ENCODE measurements at regions not wholly inside any gene's neighbourhood (a gene's known extent, or its start where the extent isn't known, plus 50 kb on each side); places are given as distances from the start of the nearest gene placed in this dataset.
"Not testable (repeated sequence)": the region's sequence is repeated elsewhere in the genome, so short reads cannot be mapped to it uniquely, and the experiment has no call there.

GRCh38 chr10:124324451-124324850 is 94.3 kb downstream of the OAT start:
- no peak for DNase-seq

GRCh38 chr10:124323806-124324205 is 94.9 kb downstream of the OAT start:
- DNase-seq = peak; percentile 17

- DNase-seq = no peak
These were observed 95.5 kb downstream of the OAT start for GRCh38 chr10:124323111-124323725.

- peak; percentile 18 for DNase-seq
These were observed 96.3 kb downstream of the OAT start for GRCh38 chr10:124322191-124322980.

- peak; percentile 9 for DNase-seq
These were observed 97.2 kb downstream of the OAT start for GRCh38 chr10:124321433-124322089.

- DNase-seq = peak; percentile 12
These were observed 97.8 kb downstream of the OAT start for GRCh38 chr10:124320778-124321432.

DNA sequence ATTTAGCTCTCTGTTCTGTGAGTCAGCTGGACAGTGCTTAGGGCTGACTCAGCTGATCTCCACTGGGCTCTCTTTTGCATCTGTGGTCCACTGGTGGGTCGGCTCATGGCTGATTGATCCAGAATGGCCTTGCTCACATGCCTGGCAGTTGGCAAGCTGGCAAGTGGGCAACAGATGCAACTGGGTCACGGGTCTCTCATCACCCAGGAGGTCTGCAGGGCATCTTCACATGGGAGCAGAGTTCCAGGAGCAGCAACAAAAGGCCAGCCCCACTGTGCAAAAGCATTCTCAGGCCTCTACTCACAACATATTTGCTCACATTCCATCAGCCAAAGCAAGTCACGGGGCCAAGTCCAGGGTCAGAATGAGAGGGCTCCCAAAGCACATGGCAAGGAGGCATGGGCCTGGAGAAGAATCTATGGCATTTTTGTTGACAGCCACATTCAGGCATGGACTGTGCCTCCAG is 98.8 kb downstream of the OAT start:
- no peak for DNase-seq

DNA sequence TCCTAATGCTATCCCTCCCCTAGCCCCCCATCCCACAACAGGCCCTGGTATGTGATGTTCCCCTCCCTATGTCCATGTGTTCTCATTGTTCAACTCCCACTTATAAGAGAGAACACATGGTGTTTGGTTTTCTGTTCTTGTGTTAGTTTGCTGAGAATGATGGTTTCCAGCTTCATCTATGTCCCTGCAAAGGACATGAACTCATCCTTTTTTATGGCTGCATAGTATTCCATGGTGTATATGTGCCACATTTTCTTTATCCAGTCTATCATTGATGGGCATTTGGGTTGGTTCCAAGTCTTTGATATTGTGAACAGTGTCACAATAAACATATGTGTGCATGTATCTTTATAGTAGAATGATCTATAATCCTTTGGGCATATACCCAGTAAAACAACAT is 99.2 kb downstream of the OAT start:
- DNase-seq = not testable (repeated sequence)

DNA sequence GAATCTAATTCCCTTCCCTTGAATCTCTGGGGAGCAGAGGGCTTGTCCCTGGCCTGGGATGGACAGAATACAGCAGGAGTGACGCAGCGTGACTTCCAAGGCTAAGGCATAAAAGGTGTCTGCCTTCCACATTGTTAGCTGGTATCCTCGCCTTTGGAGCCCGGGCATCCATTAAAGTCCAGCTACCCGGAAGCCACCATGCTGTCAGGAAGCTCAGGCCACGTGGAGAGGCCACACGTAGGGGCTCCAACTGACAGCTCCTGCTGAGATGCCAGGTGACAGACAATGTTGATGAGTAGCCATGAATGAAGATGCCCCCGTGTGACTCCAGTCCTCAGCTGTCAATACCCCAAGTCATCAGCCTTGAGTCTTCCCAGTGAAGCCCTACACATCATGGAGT is 99.9 kb downstream of the OAT start:
- DNase-seq = no peak

GRCh38 chr10:124318076-124318475 is 100.6 kb downstream of the OAT start:
- DNase-seq = no peak

- DNase-seq = no peak
These were observed 102.4 kb downstream of the OAT start for GRCh38 chr10:124316326-124316725.

DNA sequence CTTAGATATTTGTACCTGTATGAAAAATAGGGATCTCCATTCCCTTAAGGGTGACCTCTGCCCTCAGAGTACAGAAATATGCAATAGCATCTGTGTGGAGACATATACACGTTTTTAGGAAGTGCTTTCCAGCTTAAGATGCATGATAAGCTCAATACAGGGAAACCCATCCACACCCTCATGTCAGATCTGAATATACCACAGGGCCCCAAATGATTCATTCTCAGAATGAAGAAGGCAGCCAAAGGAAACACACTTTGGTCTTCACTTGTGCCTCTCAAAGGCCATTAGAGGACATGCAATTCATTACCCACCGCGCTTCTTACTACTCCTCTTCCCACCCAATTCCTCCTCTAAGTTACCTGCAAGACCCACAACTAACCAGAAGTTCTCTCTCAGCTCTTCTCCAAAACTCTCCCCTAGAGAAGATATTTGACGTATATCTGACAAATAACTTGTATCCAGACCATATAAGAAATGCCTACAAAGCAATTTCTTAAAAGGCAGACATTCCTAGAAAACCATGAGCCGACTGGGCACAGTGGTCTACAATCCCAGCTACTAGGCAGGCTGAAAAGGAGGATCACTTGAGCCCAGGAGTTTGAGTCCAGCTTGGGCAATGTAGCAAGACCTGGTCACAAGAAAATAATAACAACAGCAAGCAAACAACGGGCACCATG is 103.0 kb downstream of the OAT start:
- DNase-seq = no peak

DNA sequence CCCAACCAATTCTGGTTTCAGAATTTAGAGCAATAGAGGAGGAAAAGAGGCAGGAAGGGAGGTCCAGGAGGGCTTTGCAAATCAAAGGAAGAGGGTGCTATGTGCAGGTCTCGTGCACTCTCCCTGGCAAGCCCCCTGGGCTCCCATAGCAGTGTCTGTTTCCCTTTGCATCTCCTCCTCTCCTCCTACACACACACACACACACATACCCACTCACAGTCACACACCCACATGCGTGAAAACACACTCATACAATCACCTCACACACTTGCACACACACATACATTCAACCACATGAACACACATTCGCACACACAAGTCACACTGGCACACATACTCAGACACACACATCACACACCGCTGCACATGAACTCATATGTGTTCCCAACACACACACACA is 105.3 kb downstream of the OAT start:
- DNase-seq = no peak

- no peak for DNase-seq
These were observed 109.9 kb downstream of the OAT start for GRCh38 chr10:124308811-124309210.

DNA sequence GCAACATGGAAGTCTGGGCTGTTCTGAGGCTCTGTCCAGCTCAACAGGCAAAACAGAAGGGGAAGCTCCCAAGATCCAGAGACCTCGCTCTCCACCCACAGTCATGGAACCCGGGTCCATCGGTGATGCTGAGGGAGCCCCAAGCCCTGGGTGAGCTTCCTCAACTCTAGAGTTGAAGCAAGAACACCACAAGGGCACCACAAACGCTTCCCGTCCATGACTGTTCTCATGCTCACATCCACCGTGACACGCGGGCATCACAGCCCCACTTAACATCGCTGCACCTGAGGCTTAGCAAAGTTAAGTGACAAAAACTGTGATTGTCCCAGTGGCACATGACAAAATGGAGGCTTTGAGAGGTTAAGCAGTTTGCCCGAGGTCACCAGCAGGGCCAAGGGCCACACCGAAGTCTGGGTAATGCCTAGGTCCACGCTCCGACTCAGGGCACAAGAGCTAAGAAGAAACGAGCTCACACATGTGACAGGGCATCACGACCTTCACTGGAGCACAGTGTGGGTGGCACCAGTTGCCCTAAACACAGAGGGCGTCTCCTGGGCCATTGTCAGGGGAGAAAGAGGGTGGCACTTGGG is 110.6 kb downstream of the OAT start:
- no peak for DNase-seq

DNA sequence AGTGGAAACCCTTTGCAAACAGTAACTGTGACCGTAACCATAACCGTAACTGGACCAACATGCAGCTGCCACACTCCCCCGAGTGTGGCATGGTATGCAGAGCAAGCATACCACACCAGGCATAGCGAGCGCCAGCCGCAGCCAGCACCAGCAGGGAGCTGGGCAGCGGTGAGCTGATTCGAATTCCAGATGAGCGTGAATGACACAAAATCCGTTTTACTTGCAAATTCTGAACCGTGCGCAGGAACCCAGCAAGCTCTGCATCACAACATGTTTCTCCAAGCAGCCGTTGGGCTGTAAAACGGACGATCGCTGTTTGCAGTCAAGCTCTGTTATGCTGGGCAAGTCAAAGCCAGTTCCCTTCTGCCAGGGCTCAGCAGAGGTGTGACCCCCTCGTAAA is 111.1 kb downstream of the OAT start:
- no peak for DNase-seq

GRCh38 chr10:124306922-124307371 is 111.8 kb downstream of the OAT start:
- no peak for DNase-seq

GRCh38 chr10:124306520-124306919 is 112.2 kb downstream of the OAT start:
- DNase-seq = no peak

- DNase-seq = no peak
These were observed 112.7 kb downstream of the OAT start for GRCh38 chr10:124305984-124306383.

GRCh38 chr10:124305131-124305530 is 113.6 kb downstream of the OAT start:
- DNase-seq = no peak

- DNase-seq = no peak
These were observed 114.9 kb downstream of the OAT start for GRCh38 chr10:124303662-124304418.
